ENCODE measurements at regions not wholly inside any gene's neighbourhood (a gene's known extent, or its start where the extent isn't known, plus 50 kb on each side); places are given as distances from the start of the nearest gene placed in this dataset.

DNA sequence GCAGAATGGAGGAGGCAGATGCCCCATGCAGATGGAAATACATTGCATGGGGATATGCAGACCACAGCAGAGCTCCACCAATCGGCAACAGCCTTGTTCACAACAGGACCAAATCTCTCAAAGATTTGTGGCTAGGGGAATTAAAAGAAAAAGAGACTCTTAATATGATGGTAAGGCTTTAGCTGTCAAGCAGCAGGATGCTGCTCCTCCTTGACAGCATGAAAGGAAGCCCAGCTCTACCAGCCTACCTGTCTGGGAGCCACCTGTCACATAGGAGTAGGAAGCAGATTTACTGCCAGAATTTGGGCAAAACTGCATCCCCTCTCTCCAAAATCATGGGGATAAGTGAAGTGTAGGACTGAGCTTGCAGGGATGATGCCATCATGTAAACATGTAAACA, 769.6 kb upstream of the ARPP21 start:
- TF ChIP-seq CTCF (optimal IDR thresholded peaks at IDR 0.05 in 1 of 3, IDR thresholded peaks at IDR 0.05 in 1 of 3, conservative IDR thresholded peaks at IDR 0.05 in 1 of 3; ENCODE audit: extremely low read depth in 1 of 3, insufficient read depth in 2 of 3, low read length in 3 of 3): no peak
- TF ChIP-seq EZH2 (IDR thresholded peaks at IDR 0.05; ENCODE audit: low read length): no peak

Data from keratinocyte (primary cell).